ENCODE measurements at regions not wholly inside any gene's neighbourhood (a gene's known extent, or its start where the extent isn't known, plus 50 kb on each side); places are given as distances from the start of the nearest gene placed in this dataset.

DNA sequence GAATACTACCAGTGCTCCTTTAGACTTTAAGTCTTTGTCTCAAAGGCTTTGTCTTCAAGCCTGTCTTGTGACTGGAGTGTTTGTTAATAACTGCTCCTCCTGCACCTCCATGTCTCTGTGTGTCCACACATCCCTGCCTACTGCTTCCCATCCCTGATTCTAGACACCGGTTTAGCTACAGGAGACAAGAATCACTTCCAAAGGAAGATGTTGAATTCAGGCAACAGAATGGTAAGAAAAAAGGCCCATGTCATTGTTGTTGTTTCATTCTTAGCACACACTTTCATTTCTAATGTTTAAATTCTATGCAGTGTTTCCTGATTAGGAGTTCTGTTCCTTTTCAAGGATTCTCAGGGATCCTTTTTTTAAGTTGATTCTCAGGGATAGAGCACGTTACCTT is 293.6 kb upstream of the STXBP5 start:
- DNase-seq (ENCODE audit: low read depth, low spot score) (no peak), ATAC-seq (no peak), FAIRE-seq (no peak)
- H3K4me2 ChIP-seq (ENCODE audit: control insufficient read depth, insufficient read depth), result no peak overlapping the region
- intact Hi-C loops (cut with micrococcal nuclease; ENCODE audit: unreplicated experiment), result no loop called here
- H3K9ac ChIP-seq (ENCODE audit: control insufficient read depth, insufficient read depth, low read length), result no peak overlapping the region
- no peak overlapping the region for H3K4me3 ChIP-seq
- ChIA-PET RAD21 (ENCODE audit: unreplicated experiment) (no interaction called here), POLR2A (no interaction called here), CTCF (no interaction called here), SMC1A (ENCODE audit: uncharacterized antibody, unreplicated experiment) (no interaction called here)
- no peaks in the 10 kb centered on the region for H3K9me3 ChIP-seq (replicated peaks; ENCODE audit: control insufficient read depth, insufficient read depth, low read length)
- TF ChIP-seq ZSCAN29 (IDR thresholded peaks at IDR 0.05) (no peak), SREBF1 (IDR thresholded peaks at IDR 0.05; ENCODE audit: low read length) (no peak), EED (IDR thresholded peaks at IDR 0.05; ENCODE audit: low read depth) (no peak), FOS (IDR thresholded peaks at IDR 0.05; ENCODE audit: borderline replicate concordance, extremely low read depth, insufficient read length) (no peak), NR2C2 (IDR thresholded peaks at IDR 0.05; ENCODE audit: borderline replicate concordance, control insufficient read depth, insufficient read length, low read depth) (no peak), RCOR1 (conservative IDR thresholded peaks at IDR 0.05; ENCODE audit: low read depth, low read length) (no peak), KLF5 (IDR thresholded peaks at IDR 0.05; ENCODE audit: partially characterized antibody) (no peak)
- TF ChIP-seq, protein P1, sequence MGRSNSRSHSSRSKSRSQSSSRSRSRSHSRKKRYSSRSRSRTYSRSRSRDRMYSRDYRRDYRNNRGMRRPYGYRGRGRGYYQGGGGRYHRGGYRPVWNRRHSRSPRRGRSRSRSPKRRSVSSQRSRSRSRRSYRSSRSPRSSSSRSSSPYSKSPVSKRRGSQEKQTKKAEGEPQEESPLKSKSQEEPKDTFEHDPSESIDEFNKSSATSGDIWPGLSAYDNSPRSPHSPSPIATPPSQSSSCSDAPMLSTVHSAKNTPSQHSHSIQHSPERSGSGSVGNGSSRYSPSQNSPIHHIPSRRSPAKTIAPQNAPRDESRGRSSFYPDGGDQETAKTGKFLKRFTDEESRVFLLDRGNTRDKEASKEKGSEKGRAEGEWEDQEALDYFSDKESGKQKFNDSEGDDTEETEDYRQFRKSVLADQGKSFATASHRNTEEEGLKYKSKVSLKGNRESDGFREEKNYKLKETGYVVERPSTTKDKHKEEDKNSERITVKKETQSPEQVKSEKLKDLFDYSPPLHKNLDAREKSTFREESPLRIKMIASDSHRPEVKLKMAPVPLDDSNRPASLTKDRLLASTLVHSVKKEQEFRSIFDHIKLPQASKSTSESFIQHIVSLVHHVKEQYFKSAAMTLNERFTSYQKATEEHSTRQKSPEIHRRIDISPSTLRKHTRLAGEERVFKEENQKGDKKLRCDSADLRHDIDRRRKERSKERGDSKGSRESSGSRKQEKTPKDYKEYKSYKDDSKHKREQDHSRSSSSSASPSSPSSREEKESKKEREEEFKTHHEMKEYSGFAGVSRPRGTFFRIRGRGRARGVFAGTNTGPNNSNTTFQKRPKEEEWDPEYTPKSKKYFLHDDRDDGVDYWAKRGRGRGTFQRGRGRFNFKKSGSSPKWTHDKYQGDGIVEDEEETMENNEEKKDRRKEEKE (IDR thresholded peaks at IDR 0.05), result no peak
- TF ChIP-seq, protein P2, sequence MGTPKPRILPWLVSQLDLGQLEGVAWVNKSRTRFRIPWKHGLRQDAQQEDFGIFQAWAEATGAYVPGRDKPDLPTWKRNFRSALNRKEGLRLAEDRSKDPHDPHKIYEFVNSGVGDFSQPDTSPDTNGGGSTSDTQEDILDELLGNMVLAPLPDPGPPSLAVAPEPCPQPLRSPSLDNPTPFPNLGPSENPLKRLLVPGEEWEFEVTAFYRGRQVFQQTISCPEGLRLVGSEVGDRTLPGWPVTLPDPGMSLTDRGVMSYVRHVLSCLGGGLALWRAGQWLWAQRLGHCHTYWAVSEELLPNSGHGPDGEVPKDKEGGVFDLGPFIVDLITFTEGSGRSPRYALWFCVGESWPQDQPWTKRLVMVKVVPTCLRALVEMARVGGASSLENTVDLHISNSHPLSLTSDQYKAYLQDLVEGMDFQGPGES (IDR thresholded peaks at IDR 0.05), result no peak
- TF ChIP-seq, protein P3, sequence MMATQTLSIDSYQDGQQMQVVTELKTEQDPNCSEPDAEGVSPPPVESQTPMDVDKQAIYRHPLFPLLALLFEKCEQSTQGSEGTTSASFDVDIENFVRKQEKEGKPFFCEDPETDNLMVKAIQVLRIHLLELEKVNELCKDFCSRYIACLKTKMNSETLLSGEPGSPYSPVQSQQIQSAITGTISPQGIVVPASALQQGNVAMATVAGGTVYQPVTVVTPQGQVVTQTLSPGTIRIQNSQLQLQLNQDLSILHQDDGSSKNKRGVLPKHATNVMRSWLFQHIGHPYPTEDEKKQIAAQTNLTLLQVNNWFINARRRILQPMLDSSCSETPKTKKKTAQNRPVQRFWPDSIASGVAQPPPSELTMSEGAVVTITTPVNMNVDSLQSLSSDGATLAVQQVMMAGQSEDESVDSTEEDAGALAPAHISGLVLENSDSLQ (IDR thresholded peaks at IDR 0.05), result no peak
- H3K27ac ChIP-seq (ENCODE audit: control insufficient read depth, insufficient read depth), result no peak overlapping the region
- H3K36me3 ChIP-seq (ENCODE audit: control insufficient read depth in 2 of 2, insufficient read depth in 2 of 2, low read length in 1 of 2), result no peaks in the 10 kb centered on the region
- H3K4me1 ChIP-seq (ENCODE audit: control insufficient read depth, insufficient read depth, low read length), result no peaks in the 10 kb centered on the region
- in situ Hi-C loops (cut with MboI), result no loop called here
- H3K27me3 ChIP-seq (replicated peaks in 1 of 2; ENCODE audit: control insufficient read depth in 2 of 2, insufficient read depth in 2 of 2, low read length in 1 of 2), result no peaks in the 10 kb centered on the region
- H4K20me1 ChIP-seq (ENCODE audit: control insufficient read depth, insufficient read depth), result no peaks in the 10 kb centered on the region
- H2AFZ ChIP-seq (ENCODE audit: control insufficient read depth, low read depth, low read length), result no peak overlapping the region
- WGBS (ENCODE audit: insufficient coverage, insufficient replicate concordance, low lambda C conversion rate, missing lambda C conversion rate), result 50% methylated on average over 2 of the region's 2 CpGs
- BruUV-seq (replicated peaks), result no TSS peak
- H3K79me2 ChIP-seq (ENCODE audit: control insufficient read depth, insufficient read depth, low read length), result no peaks in the 10 kb centered on the region

Measured in GM12878 (cell line).